ENCODE measurements at regions not wholly inside any gene's neighbourhood (a gene's known extent, or its start where the extent isn't known, plus 50 kb on each side); places are given as distances from the start of the nearest gene placed in this dataset.
"Not testable (repeated sequence)": the region's sequence is repeated elsewhere in the genome, so short reads cannot be mapped to it uniquely, and the experiment has no call there.

DNA sequence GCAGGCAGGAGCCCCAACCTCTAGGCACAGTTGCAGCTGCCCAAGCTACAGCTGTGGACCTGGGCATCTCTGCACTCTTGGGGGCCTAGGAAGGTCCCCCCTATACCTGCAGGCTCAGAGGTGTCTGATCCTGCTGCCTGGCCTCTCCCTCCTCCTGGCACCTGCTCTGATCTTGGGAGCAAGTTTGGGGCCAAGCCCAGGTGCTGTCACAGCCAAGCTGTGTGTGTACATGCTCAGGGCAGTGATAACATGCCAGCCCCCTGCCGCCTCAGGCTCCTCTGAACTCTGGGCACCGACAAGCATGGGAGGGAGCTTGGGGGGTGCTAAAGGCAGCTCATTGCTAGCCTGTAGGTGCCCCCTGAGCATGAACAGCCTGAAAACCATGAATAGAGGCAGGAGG, 829.6 kb upstream of the VRK2 start:
- TF ChIP-seq, protein P1, sequence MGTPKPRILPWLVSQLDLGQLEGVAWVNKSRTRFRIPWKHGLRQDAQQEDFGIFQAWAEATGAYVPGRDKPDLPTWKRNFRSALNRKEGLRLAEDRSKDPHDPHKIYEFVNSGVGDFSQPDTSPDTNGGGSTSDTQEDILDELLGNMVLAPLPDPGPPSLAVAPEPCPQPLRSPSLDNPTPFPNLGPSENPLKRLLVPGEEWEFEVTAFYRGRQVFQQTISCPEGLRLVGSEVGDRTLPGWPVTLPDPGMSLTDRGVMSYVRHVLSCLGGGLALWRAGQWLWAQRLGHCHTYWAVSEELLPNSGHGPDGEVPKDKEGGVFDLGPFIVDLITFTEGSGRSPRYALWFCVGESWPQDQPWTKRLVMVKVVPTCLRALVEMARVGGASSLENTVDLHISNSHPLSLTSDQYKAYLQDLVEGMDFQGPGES (IDR thresholded peaks at IDR 0.05; ENCODE audit: low read depth, low read length) = no peak
- TF ChIP-seq, protein P2, sequence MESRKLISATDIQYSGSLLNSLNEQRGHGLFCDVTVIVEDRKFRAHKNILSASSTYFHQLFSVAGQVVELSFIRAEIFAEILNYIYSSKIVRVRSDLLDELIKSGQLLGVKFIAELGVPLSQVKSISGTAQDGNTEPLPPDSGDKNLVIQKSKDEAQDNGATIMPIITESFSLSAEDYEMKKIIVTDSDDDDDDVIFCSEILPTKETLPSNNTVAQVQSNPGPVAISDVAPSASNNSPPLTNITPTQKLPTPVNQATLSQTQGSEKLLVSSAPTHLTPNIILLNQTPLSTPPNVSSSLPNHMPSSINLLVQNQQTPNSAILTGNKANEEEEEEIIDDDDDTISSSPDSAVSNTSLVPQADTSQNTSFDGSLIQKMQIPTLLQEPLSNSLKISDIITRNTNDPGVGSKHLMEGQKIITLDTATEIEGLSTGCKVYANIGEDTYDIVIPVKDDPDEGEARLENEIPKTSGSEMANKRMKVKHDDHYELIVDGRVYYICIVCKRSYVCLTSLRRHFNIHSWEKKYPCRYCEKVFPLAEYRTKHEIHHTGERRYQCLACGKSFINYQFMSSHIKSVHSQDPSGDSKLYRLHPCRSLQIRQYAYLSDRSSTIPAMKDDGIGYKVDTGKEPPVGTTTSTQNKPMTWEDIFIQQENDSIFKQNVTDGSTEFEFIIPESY (IDR thresholded peaks at IDR 0.05; ENCODE audit: borderline replicate concordance, low read depth) = no peak
- TF ChIP-seq, protein P3, sequence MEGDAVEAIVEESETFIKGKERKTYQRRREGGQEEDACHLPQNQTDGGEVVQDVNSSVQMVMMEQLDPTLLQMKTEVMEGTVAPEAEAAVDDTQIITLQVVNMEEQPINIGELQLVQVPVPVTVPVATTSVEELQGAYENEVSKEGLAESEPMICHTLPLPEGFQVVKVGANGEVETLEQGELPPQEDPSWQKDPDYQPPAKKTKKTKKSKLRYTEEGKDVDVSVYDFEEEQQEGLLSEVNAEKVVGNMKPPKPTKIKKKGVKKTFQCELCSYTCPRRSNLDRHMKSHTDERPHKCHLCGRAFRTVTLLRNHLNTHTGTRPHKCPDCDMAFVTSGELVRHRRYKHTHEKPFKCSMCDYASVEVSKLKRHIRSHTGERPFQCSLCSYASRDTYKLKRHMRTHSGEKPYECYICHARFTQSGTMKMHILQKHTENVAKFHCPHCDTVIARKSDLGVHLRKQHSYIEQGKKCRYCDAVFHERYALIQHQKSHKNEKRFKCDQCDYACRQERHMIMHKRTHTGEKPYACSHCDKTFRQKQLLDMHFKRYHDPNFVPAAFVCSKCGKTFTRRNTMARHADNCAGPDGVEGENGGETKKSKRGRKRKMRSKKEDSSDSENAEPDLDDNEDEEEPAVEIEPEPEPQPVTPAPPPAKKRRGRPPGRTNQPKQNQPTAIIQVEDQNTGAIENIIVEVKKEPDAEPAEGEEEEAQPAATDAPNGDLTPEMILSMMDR (IDR thresholded peaks at IDR 0.05) = no peak
- TF ChIP-seq YY1 (IDR thresholded peaks at IDR 0.05; ENCODE audit: low read depth) (no peak), RCOR1 (IDR thresholded peaks at IDR 0.05; ENCODE audit: low read length) (no peak), FOSL2 (IDR thresholded peaks at IDR 0.05; ENCODE audit: borderline replicate concordance, low read depth) (no peak), RAD21 (IDR thresholded peaks at IDR 0.05; ENCODE audit: low read length) (no peak), EZH2phosphoT487 (IDR thresholded peaks at IDR 0.05; ENCODE audit: borderline replicate concordance, low read depth) (no peak)
- TF ChIP-seq, protein P4, sequence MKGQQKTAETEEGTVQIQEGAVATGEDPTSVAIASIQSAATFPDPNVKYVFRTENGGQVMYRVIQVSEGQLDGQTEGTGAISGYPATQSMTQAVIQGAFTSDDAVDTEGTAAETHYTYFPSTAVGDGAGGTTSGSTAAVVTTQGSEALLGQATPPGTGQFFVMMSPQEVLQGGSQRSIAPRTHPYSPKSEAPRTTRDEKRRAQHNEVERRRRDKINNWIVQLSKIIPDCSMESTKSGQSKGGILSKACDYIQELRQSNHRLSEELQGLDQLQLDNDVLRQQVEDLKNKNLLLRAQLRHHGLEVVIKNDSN (IDR thresholded peaks at IDR 0.05; ENCODE audit: borderline replicate concordance, low read depth) = no peak
- no peaks in the 10 kb centered on the region for H3K79me2 ChIP-seq (ENCODE audit: insufficient read depth)
- H4K20me1 ChIP-seq (ENCODE audit: insufficient read depth) = no peaks in the 10 kb centered on the region
- no peaks in the 10 kb centered on the region for H3K27me3 ChIP-seq (ENCODE audit: insufficient read depth)
- no peaks in the 10 kb centered on the region for H3F3A ChIP-seq (replicated peaks; ENCODE audit: insufficient read depth)
- H3K9ac ChIP-seq = no peak overlapping the region
- DNase-seq = no peak
- CTCF ChIA-PET = no interaction called here
- H3K36me3 ChIP-seq (replicated peaks in 1 of 2; ENCODE audit: control insufficient read depth in 1 of 2, insufficient read depth in 2 of 2, low read length in 1 of 2) = peaks cover 0 to 17% of the 10 kb centered on the region in 2 experiments
- no peaks in the 10 kb centered on the region for H3K4me1 ChIP-seq (ENCODE audit: control insufficient read depth in 1 of 2, insufficient read depth in 2 of 2, low read depth in 1 of 2, low read length in 1 of 2)
- peaks cover 31% of the 10 kb centered on the region; the same call in 1 of the 2 replicates for H3K9me3 ChIP-seq
- POLR2A ChIA-PET = no interaction called here
- H3K4me2 ChIP-seq = no peak overlapping the region
- H3K9me2 ChIP-seq = no peaks in the 10 kb centered on the region
- no peak overlapping the region for H3K4me3 ChIP-seq (ENCODE audit: low read depth in 2 of 2, low read length in 1 of 2)
- no CpG with 5 or more reads among the region's 2 CpGs for WGBS (ENCODE audit: low lambda C conversion rate)
- H3K27ac ChIP-seq (ENCODE audit: low read depth in 2 of 2, low read length in 1 of 2) = no peak overlapping the region
- no peak overlapping the region for H2AFZ ChIP-seq (ENCODE audit: low read depth)

DNA sequence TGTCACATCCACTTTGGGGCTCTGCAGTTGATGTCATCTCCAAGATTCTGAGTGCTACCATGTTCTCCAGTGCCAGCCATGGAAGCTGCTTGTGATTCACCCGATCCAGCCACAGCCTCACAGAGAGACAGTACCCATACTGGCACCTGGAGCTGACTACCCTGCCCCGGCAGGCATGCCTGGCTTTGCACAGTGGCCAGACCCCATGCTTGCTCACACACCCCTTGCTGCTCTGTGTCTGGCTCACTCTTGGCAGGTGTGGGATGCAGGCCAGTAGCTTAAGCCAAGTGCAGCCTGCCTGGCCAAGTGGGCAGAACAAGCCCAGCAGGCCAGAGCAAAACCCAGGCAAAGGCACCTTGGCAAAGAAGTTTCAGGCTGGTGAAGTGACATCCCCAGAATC, 828.4 kb upstream of the VRK2 start:
- Histone ChIP-seq H3F3A (replicated peaks; ENCODE audit: insufficient read depth) (no peaks in the 10 kb centered on the region), H3K4me3 (ENCODE audit: low read depth in 2 of 2, low read length in 1 of 2) (no peak overlapping the region), H3K9me2 (no peaks in the 10 kb centered on the region), H3K36me3 (replicated peaks in 1 of 2; ENCODE audit: control insufficient read depth in 1 of 2, insufficient read depth in 2 of 2, low read length in 1 of 2) (peaks cover 0 to 14% of the 10 kb centered on the region in 2 experiments), H3K9ac (no peak overlapping the region), H3K4me1 (ENCODE audit: control insufficient read depth in 1 of 2, insufficient read depth in 2 of 2, low read depth in 1 of 2, low read length in 1 of 2) (no peaks in the 10 kb centered on the region), H2AFZ (ENCODE audit: low read depth) (no peak overlapping the region), H3K4me2 (no peak overlapping the region), H3K27me3 (ENCODE audit: insufficient read depth) (no peaks in the 10 kb centered on the region), H4K20me1 (ENCODE audit: insufficient read depth) (no peaks in the 10 kb centered on the region), H3K27ac (ENCODE audit: low read depth in 2 of 2, low read length in 1 of 2) (no peak overlapping the region), H3K79me2 (ENCODE audit: insufficient read depth) (no peaks in the 10 kb centered on the region), H3K9me3 (peaks cover 31% of the 10 kb centered on the region; the same call in 1 of the 2 replicates)
- CTCF ChIA-PET = no interaction called here
- 10% methylated on average over 2 of the region's 2 CpGs for WGBS (ENCODE audit: low lambda C conversion rate)
- POLR2A ChIA-PET = no interaction called here
- TF ChIP-seq, protein P5, sequence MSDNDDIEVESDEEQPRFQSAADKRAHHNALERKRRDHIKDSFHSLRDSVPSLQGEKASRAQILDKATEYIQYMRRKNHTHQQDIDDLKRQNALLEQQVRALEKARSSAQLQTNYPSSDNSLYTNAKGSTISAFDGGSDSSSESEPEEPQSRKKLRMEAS (IDR thresholded peaks at IDR 0.05; ENCODE audit: low read depth) = no peak
- TF ChIP-seq, protein P4 (IDR thresholded peaks at IDR 0.05; ENCODE audit: borderline replicate concordance, low read depth) = no peak
- no peak for TF ChIP-seq FOXM1 (IDR thresholded peaks at IDR 0.05; ENCODE audit: low read depth)
- no peak for DNase-seq

DNA sequence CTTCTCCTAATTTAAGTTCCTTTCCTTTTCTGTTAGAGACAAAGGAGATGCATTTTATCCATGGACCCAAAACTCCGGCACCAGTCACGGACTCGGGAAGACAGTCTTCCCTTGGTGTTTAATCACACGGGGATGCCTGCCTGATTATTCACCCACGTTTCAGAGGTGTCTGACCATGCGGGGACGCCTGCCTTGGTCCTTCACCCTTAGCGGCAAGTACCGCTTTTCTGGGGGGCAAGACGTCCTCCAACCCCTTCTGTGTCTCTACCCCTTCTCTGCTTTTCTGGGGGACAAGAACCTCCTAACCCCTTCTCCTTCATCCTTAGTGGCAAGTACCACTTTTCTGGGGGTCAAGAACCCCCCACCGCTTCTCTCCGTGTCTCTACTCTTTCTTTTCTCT, 816.9 kb upstream of the VRK2 start:
- H3K4me3 ChIP-seq (ENCODE audit: low read depth in 2 of 2, low read length in 1 of 2); H4K20me1 ChIP-seq (ENCODE audit: insufficient read depth); POLR2A ChIA-PET; H3F3A ChIP-seq (replicated peaks; ENCODE audit: insufficient read depth); H2AFZ ChIP-seq (ENCODE audit: low read depth); H3K9me2 ChIP-seq; CTCF ChIA-PET; H3K9ac ChIP-seq; H3K27me3 ChIP-seq (ENCODE audit: insufficient read depth); H3K4me2 ChIP-seq; H3K4me1 ChIP-seq (ENCODE audit: control insufficient read depth in 1 of 2, insufficient read depth in 2 of 2, low read depth in 1 of 2, low read length in 1 of 2); H3K36me3 ChIP-seq (replicated peaks in 1 of 2; ENCODE audit: control insufficient read depth in 1 of 2, insufficient read depth in 2 of 2, low read length in 1 of 2); H3K9me3 ChIP-seq; H3K79me2 ChIP-seq (ENCODE audit: insufficient read depth); DNase-seq; H3K27ac ChIP-seq (ENCODE audit: low read depth in 2 of 2, low read length in 1 of 2): not testable (repeated sequence)
- WGBS (ENCODE audit: low lambda C conversion rate) = 67% methylated on average over 12 of the region's 12 CpGs
